Loucy (cell line): ENCODE measurements at regions not wholly inside any gene's neighbourhood (a gene's known extent, or its start where the extent isn't known, plus 50 kb on each side); places are given as distances from the start of the nearest gene placed in this dataset.
"Not testable (repeated sequence)": the region's sequence is repeated elsewhere in the genome, so short reads cannot be mapped to it uniquely, and the experiment has no call there.

ENCODE experiments used
- EZH2phosphoT487 ChIP-seq: fragments of 200-600 bp; IDR thresholded peaks from 2 replicates; pipeline ENCODE4 v1.6.1; 2018; ENCODE audit warnings: antibody characterized with exemption, mild to moderate bottlenecking, moderate library complexity, borderline replicate concordance
- TF ChIP-seq, protein P1 (sequence below): fragments of 200-600 bp; sonication (generic); conservative IDR thresholded peaks from 2 replicates; pipeline ENCODE4 v1.5.1; 2014; ENCODE audit warnings: mild to moderate bottlenecking, antibody characterized with exemption, low read length

DNA sequence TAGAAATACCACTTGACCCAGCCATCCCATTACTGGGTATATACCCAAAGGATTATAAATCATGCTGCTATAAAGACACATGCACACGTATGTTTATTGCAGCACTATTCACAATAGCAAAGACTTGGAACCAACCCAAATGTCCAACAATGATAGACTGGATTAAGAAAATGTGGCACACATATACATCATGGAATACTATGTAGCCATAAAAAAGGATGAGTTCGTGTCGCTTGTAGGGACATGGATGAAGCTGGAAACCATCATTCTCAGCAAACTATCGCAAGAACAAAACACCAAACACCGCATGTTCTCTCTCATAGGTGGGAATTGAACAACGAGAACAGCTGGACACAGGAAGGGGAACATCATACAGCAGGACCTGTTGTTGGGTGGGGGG lies 68.1 kb upstream of the PLEKHG4B start:
- TF ChIP-seq, protein P1, sequence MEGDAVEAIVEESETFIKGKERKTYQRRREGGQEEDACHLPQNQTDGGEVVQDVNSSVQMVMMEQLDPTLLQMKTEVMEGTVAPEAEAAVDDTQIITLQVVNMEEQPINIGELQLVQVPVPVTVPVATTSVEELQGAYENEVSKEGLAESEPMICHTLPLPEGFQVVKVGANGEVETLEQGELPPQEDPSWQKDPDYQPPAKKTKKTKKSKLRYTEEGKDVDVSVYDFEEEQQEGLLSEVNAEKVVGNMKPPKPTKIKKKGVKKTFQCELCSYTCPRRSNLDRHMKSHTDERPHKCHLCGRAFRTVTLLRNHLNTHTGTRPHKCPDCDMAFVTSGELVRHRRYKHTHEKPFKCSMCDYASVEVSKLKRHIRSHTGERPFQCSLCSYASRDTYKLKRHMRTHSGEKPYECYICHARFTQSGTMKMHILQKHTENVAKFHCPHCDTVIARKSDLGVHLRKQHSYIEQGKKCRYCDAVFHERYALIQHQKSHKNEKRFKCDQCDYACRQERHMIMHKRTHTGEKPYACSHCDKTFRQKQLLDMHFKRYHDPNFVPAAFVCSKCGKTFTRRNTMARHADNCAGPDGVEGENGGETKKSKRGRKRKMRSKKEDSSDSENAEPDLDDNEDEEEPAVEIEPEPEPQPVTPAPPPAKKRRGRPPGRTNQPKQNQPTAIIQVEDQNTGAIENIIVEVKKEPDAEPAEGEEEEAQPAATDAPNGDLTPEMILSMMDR: not testable (repeated sequence)
- not testable (repeated sequence) for TF ChIP-seq EZH2phosphoT487
